HepG2 (cell line): ENCODE measurements at regions not wholly inside any gene's neighbourhood (a gene's known extent, or its start where the extent isn't known, plus 50 kb on each side); places are given as distances from the start of the nearest gene placed in this dataset.

Experiments
- ATAC-seq: fragments of 200-7000 bp; cut with Tn5 transposase; 3 replicates; pipeline ENCODE4 v1.9.1; 2020; ENCODE audit warnings: mild to moderate bottlenecking, moderate library complexity
- BruUV-seq: library from RNA; stranded (reverse); fragments of 400-500 nt; replicated peaks from 2 replicates; lab custom pipeline; 2021; lab: Mats Ljungman, UMichigan
- CTCF ChIA-PET: fragments of 300-600 bp; formaldehyde crosslinking; extraction: SDS; loops from one replicate; lab custom pipeline; 2021; ENCODE audit warnings: low total read pairs, inconsistent platforms, low intra/inter-chr PET ratio; lab: Yijun Ruan, JAX
- POLR2A ChIA-PET: fragments of 350-600 bp; sonication (Branson Sonifier 250); formaldehyde crosslinking; loops from one replicate; lab custom pipeline; 2020; ENCODE audit warnings: antibody characterized with exemption, inconsistent platforms; lab: Yijun Ruan, JAX
- DNase-seq: peaks from one replicate; pipeline ENCODE4 v3.0.0-alpha.2; 2015; ENCODE audit warnings: low spot score
- FAIRE-seq: peaks from 3 replicates; lab custom pipeline; 2011; peaks lifted over from hg19 to GRCh38; lab: Jason Lieb, UNC
- H2AFZ ChIP-seq: one replicate; pipeline ENCODE4 v1.6.1; 2011; ENCODE audit warnings: low read length, inconsistent platforms
- H3K27ac ChIP-seq: fragments of 300-600 bp; 3 replicates; pipeline ENCODE4 v1.8.0; 2011; ENCODE audit warnings: mixed run types, mild to moderate bottlenecking, mixed read lengths, low read length, inconsistent platforms; ENCODE audit not compliant: insufficient read depth; ENCODE audit errors: extremely low read length
- H3K27me3 ChIP-seq, 2 experiments: fragments of 200-600 bp in 1 of 2; 2 replicates in 1 of 2; 3 replicates in 1 of 2; pipeline versions ENCODE4 v1.6.0 to v1.8.0; 2011; ENCODE audit warnings: low read length in 2 of 2, mild to moderate bottlenecking in 2 of 2, moderate library complexity in 2 of 2, inconsistent platforms in 1 of 2; ENCODE audit not compliant: insufficient read depth in 2 of 2, control insufficient read depth in 1 of 2
- H3K36me3 ChIP-seq, 2 experiments: fragments of 200-600 bp in 1 of 2; replicated peaks in 1 of 2; 2 replicates in 1 of 2; 3 replicates in 1 of 2; pipeline versions ENCODE4 v1.5.1 to v1.8.0; 2011; ENCODE audit warnings: low read length in 2 of 2, inconsistent platforms in 1 of 2; ENCODE audit not compliant: insufficient read depth in 2 of 2, control insufficient read depth in 1 of 2
- H3K4me1 ChIP-seq: 2 replicates; pipeline ENCODE4 v1.5.1; 2012; ENCODE audit warnings: low read length, inconsistent platforms; ENCODE audit not compliant: insufficient read depth
- H3K4me2 ChIP-seq: 2 replicates; pipeline ENCODE4 v1.6.0; 2011; ENCODE audit warnings: low read depth, low read length, inconsistent platforms
- H3K4me3 ChIP-seq, 3 experiments: fragments of 200-600 bp in 1 of 3; sonication (generic), shearing (Covaris generic) in 1 of 3; replicated peaks in 1 of 3; 2 replicates each; pipeline ENCODE4 v1.5.1; 2011 to 2016; ENCODE audit warnings: low read length in 3 of 3, inconsistent platforms in 2 of 3, low read depth in 2 of 3, mild to moderate bottlenecking in 2 of 3, control low read depth in 1 of 3, mixed read lengths in 1 of 3; ENCODE audit not compliant: insufficient read depth in 1 of 3
- H3K79me2 ChIP-seq: one replicate; pipeline ENCODE4 v1.6.1; 2011; ENCODE audit warnings: low read length, inconsistent platforms; ENCODE audit not compliant: insufficient read depth
- H3K9ac ChIP-seq: 2 replicates; pipeline ENCODE4 v1.6.0; 2011; ENCODE audit warnings: mild to moderate bottlenecking, low read depth, low read length, inconsistent platforms; ENCODE audit not compliant: insufficient read depth
- H3K9me3 ChIP-seq: 2 replicates; pipeline ENCODE4 v1.5.1; 2012; ENCODE audit warnings: mild to moderate bottlenecking, low read length
- H4K20me1 ChIP-seq: 2 replicates; pipeline ENCODE4 v1.6.0; 2011; ENCODE audit warnings: inconsistent platforms, mild to moderate bottlenecking, low read length, moderate library complexity; ENCODE audit not compliant: insufficient read depth
- CBX2 ChIP-seq, 2 experiments: fragments of 200-600 bp in 1 of 2; sonication (generic); formaldehyde crosslinking in 1 of 2; IDR thresholded peaks; 2 replicates each; pipeline versions ENCODE4 v1.7.0 to v1.8.1; 2018 to 2022; ENCODE audit warnings: low read depth in 2 of 2, low read length in 1 of 2, mild to moderate bottlenecking in 1 of 2, missing genetic modification reagents in 1 of 2
- DDIT3 ChIP-seq: sonication (generic); formaldehyde crosslinking; IDR thresholded peaks from 2 replicates; pipeline ENCODE4 v1.4.0; 2020; ENCODE audit warnings: mild to moderate bottlenecking, missing genetic modification reagents
- MAFF ChIP-seq: IDR thresholded peaks from 2 replicates; pipeline ENCODE4 v1.6.1; 2011; ENCODE audit warnings: low read depth, low read length, improper control_type of control experiment
- RCOR2 ChIP-seq: IDR thresholded peaks from 2 replicates; pipeline ENCODE4 v1.6.1; 2016; ENCODE audit warnings: missing biosample characterization, missing genetic modification reagents
- SRSF1 ChIP-seq: fragments of 200-400 bp; formaldehyde crosslinking; optimal IDR thresholded peaks from 2 replicates; pipeline ENCODE3; 2017; ENCODE audit warnings: mild to moderate bottlenecking, low read depth, low read length, moderate library complexity
- TBX2 ChIP-seq: sonication (generic); formaldehyde crosslinking; IDR thresholded peaks from 2 replicates; pipeline ENCODE4 v1.5.0; 2020; ENCODE audit warnings: missing genetic modification reagents, mild to moderate bottlenecking, borderline replicate concordance
- TBX3 ChIP-seq: fragments of 450-650 bp; IDR thresholded peaks from 2 replicates; pipeline ENCODE4 v1.6.1; 2017; ENCODE audit warnings: antibody characterized with exemption, mild to moderate bottlenecking, inconsistent platforms, borderline replicate concordance
- ZFAT ChIP-seq: sonication (generic); formaldehyde crosslinking; conservative IDR thresholded peaks from 2 replicates; pipeline ENCODE4 v1.8.1; 2023; ENCODE audit warnings: missing genetic modification reagents, inconsistent platforms
- ZNF460 ChIP-seq: sonication (generic); formaldehyde crosslinking; IDR thresholded peaks from 2 replicates; pipeline ENCODE4 v1.5.1; 2020; ENCODE audit warnings: missing genetic modification reagents, mild to moderate bottlenecking, borderline replicate concordance
- ZNF572 ChIP-seq: sonication (generic); formaldehyde crosslinking; IDR thresholded peaks from 2 replicates; pipeline ENCODE4 v1.5.1; 2020; ENCODE audit warnings: mild to moderate bottlenecking, missing genetic modification reagents
- ZNF687 ChIP-seq: sonication (generic); formaldehyde crosslinking; IDR thresholded peaks from 2 replicates; pipeline ENCODE4 v1.5.1; 2020; ENCODE audit warnings: mild to moderate bottlenecking, missing genetic modification reagents, moderate library complexity
- ZNF788 ChIP-seq: sonication (generic); formaldehyde crosslinking; IDR thresholded peaks from 2 replicates; pipeline ENCODE4 v1.5.0; 2020; ENCODE audit warnings: mild to moderate bottlenecking, missing genetic modification reagents, borderline replicate concordance
- WGBS: methylation state at CpG from one replicate; pipeline ENCODE4 v1.1.6; 2017; ENCODE audit warnings: low lambda C conversion rate; 5-methylcytosine and 5-hydroxymethylcytosine counted together
- in situ Hi-C: cut with HindIII; loops from 2 replicates; pipeline ENCODE4 v1.10.0; 2017; ENCODE audit warnings: low pct_unique_long_range_greater_than_20kb; ENCODE audit not compliant: extremely low pct_ligation_motif_present
- intact Hi-C: fragments of 100-400 bp; cut with micrococcal nuclease; formaldehyde crosslinking; loops from one replicate; pipeline ENCODE4 v1.10.0; 2022; ENCODE audit not compliant: unreplicated experiment

GRCh38 chr13:104204177-104204576 is 1138.0 kb upstream of the SLC10A2 start:
- Histone ChIP-seq H3K27me3 (no peaks in the 10 kb centered on the region), H3K4me3 (no peak overlapping the region), H3K4me1 (no peaks in the 10 kb centered on the region)
- no TSS peak for BruUV-seq
- no peak for ATAC-seq
- TF ChIP-seq TBX2 (CRISPR knock-in tag) = no peak
- no peak for TF ChIP-seq RCOR2 (CRISPR knock-in tag)
- no peak for TF ChIP-seq ZNF572 (CRISPR knock-in tag)
- TF ChIP-seq, all 625 proteins: peak for 0
- intact Hi-C loops (no loop called here), in situ Hi-C loops (no loop called here)
- Histone ChIP-seq H3K4me2 (no peak overlapping the region), H3K27ac (no peak overlapping the region), H3K79me2 (no peaks in the 10 kb centered on the region), H3K9me3 (peaks cover 36% of the 10 kb centered on the region), H2AFZ (no peak overlapping the region), H4K20me1 (no peaks in the 10 kb centered on the region), H3K9ac (no peak overlapping the region), H3K36me3 (no peaks in the 10 kb centered on the region)
- CTCF ChIA-PET = no interaction called here
- POLR2A ChIA-PET = no interaction called here
- whole genome bisulfite sequencing = 8% methylated on average over 2 of the region's 2 CpGs
- FAIRE-seq (no peak), DNase-seq (no peak)

GRCh38 chr13:104198801-104199200 is 1132.6 kb upstream of the SLC10A2 start:
- Histone ChIP-seq H2AFZ (no peak overlapping the region), H3K4me1 (no peaks in the 10 kb centered on the region), H3K4me3 (no peak overlapping the region), H3K9me3 (peaks cover 35% of the 10 kb centered on the region), H4K20me1 (no peaks in the 10 kb centered on the region), H3K27me3 (no peaks in the 10 kb centered on the region), H3K36me3 (no peaks in the 10 kb centered on the region), H3K79me2 (no peaks in the 10 kb centered on the region), H3K9ac (no peak overlapping the region), H3K27ac (no peak overlapping the region), H3K4me2 (no peak overlapping the region)
- FAIRE-seq = no peak
- intact Hi-C loops = no loop called here
- ChIA-PET POLR2A (no interaction called here), CTCF (no interaction called here)
- ATAC-seq = no peak
- DNase-seq = no peak
- 0% methylated on average over 1 of the region's 1 CpG for WGBS
- in situ Hi-C loops = no loop called here
- TF ChIP-seq DDIT3 (CRISPR knock-in tag) = no peak
- TF ChIP-seq ZFAT (CRISPR knock-in tag) = no peak
- TF ChIP-seq CBX2 (IDR thresholded peaks at IDR 0.05; ENCODE audit: low read depth, low read length) = no peak
- TF ChIP-seq CBX2 (CRISPR knock-in tag; IDR thresholded peaks at IDR 0.05; ENCODE audit: low read depth) = no peak
- no peak for TF ChIP-seq ZNF788 (CRISPR knock-in tag)
- no peak for TF ChIP-seq SRSF1
- TF ChIP-seq MAFF = no peak
- TF ChIP-seq TBX3 = no peak
- TF ChIP-seq ZNF460 = no peak
- no peak for TF ChIP-seq ZNF687 (CRISPR knock-in tag)
- BruUV-seq = no TSS peak
